ENCODE measurements at regions not wholly inside any gene's neighbourhood (a gene's known extent, or its start where the extent isn't known, plus 50 kb on each side); places are given as distances from the start of the nearest gene placed in this dataset.

GRCh38 chr4:19677211-19677610 lies 574.5 kb upstream of the SLIT2 start:
- TF ChIP-seq CTCF (conservative IDR thresholded peaks at IDR 0.05 in 1 of 2, IDR thresholded peaks at IDR 0.05 in 1 of 2; ENCODE audit: extremely low read depth in 1 of 2, insufficient read depth in 1 of 2, low read depth in 1 of 2, low read length in 2 of 2), result no peak
- TF ChIP-seq EZH2 (IDR thresholded peaks at IDR 0.05; ENCODE audit: borderline replicate concordance, low read length), result no peak
